ENCODE measurements at regions not wholly inside any gene's neighbourhood (a gene's known extent, or its start where the extent isn't known, plus 50 kb on each side); places are given as distances from the start of the nearest gene placed in this dataset.
"Not testable (repeated sequence)": the region's sequence is repeated elsewhere in the genome, so short reads cannot be mapped to it uniquely, and the experiment has no call there.

DNA sequence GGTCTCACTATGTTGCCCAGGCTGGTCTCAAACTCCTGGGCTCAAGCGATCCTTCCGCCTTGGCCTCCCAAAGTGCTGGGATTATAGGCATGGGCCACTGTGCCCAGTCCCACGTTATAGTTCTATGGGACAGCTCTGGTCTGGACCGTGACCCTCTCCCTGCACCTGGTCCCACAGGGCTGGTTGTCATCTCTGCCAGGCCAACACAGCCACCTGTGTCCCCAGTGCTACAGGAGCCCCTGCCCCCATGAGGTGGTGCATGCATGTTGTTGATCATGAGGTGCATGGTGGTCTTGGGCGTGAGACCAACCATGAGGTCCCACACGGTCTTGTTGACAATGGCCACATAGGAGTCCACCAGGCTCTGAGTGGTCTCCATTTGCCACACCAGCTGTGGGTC is 51.0 kb upstream of the UBE2Q2 start:
- H3K36me3 Mint-ChIP-seq; DNase-seq; H3K27ac ChIP-seq (ENCODE audit: low read length); H3K36me3 ChIP-seq (ENCODE audit: control insufficient read depth, insufficient read depth, low read length); H3K27ac Mint-ChIP-seq; H3K4me1 ChIP-seq (ENCODE audit: control insufficient read depth, insufficient read depth, low read length); H3K27me3 ChIP-seq (ENCODE audit: control insufficient read depth, insufficient read depth, low read length); H3K4me1 Mint-ChIP-seq; intact Hi-C loops (cut with micrococcal nuclease); H3K9me3 ChIP-seq (ENCODE audit: control insufficient read depth, insufficient read depth, low read length); H3K4me3 Mint-ChIP-seq; H3K4me3 ChIP-seq (ENCODE audit: low read length); H3K9me3 Mint-ChIP-seq; ATAC-seq: not testable (repeated sequence)
- H3K27me3 Mint-ChIP-seq (ENCODE audit: low read depth in 2 of 2), result peaks cover 17 to 24% of the 10 kb centered on the region in 2 donors
- 78% methylated on average over 6 of the region's 6 CpGs for WGBS (ENCODE audit: insufficient coverage)

DNA sequence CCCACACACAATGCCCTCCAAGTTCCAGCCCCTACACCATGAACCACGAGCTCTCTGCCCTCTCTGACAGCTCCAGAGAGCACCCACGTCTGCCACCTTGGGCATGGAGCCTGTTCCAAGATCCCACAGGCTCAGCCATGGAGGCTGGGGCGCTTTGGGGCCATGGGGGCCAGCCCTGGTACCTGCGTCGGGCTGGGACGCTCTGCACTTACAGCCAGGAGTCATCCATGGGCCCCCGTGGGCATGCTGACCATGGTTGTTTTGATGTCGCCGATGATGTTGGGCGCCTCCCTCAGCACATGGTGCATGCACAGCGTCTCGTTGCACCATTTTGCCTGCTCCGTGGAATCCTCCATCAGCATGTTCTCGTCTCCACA is 51.9 kb upstream of the UBE2Q2 start:
- Mint-ChIP-seq H3K27ac (no peak overlapping the region), H3K36me3 (no peaks in the 10 kb centered on the region), H3K27me3 (ENCODE audit: low read depth in 2 of 2) (peaks cover 22% of the 10 kb centered on the region in 2 donors), H3K9me3 (no peaks in the 10 kb centered on the region), H3K4me3 (no peak overlapping the region), H3K4me1 (no peaks in the 10 kb centered on the region)
- H3K36me3 ChIP-seq (ENCODE audit: control insufficient read depth, insufficient read depth, low read length), result no peaks in the 10 kb centered on the region
- H3K27ac ChIP-seq (ENCODE audit: low read length), result no peak overlapping the region
- TF ChIP-seq, protein P1, sequence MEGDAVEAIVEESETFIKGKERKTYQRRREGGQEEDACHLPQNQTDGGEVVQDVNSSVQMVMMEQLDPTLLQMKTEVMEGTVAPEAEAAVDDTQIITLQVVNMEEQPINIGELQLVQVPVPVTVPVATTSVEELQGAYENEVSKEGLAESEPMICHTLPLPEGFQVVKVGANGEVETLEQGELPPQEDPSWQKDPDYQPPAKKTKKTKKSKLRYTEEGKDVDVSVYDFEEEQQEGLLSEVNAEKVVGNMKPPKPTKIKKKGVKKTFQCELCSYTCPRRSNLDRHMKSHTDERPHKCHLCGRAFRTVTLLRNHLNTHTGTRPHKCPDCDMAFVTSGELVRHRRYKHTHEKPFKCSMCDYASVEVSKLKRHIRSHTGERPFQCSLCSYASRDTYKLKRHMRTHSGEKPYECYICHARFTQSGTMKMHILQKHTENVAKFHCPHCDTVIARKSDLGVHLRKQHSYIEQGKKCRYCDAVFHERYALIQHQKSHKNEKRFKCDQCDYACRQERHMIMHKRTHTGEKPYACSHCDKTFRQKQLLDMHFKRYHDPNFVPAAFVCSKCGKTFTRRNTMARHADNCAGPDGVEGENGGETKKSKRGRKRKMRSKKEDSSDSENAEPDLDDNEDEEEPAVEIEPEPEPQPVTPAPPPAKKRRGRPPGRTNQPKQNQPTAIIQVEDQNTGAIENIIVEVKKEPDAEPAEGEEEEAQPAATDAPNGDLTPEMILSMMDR (IDR thresholded peaks at IDR 0.05), result no peak
- no peak overlapping the region for H3K4me3 ChIP-seq (ENCODE audit: low read length)
- no peaks in the 10 kb centered on the region for H3K27me3 ChIP-seq (ENCODE audit: control insufficient read depth, insufficient read depth, low read length)
- no peaks in the 10 kb centered on the region for H3K4me1 ChIP-seq (ENCODE audit: control insufficient read depth, insufficient read depth, low read length)
- no peak for ATAC-seq
- DNase-seq, result no peak
- intact Hi-C loops (cut with micrococcal nuclease), result no loop called here
- no peaks in the 10 kb centered on the region for H3K9me3 ChIP-seq (ENCODE audit: control insufficient read depth, insufficient read depth, low read length)
- 91% methylated on average over 14 of the region's 14 CpGs for WGBS (ENCODE audit: insufficient coverage)

DNA sequence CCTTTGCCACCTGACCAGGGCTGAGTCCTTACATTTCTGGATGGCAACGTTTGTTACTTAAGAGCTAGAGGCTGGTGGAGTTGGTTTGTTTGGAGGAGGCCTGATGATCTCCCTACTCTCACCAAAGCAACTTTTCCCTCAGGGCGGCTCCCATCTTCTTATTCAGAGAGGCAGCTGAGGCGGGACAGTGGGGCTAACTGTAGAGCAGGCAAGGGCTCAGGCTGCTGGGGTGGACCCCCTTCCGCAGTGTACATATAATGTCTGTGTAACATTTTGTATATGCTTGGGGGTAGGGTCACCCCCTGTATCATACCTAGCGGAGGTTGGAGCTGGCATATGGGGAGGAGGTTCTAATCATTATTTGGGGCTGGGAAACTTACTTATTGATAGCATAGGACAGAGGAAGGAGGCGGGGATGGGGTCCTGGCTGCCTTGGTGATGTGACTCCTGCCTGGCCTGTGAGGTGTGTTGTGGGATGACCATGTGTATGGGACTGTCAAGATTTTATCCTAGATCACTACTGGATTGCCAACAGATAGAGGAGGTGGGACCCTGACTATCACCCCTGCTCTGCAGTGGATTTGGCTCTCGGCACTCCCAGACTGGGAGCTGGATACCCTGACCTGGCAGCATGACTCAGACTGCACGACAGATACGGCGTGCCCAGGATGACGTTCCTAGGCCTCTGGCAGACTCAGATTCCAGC is 52.5 kb upstream of the UBE2Q2 start:
- H3K27me3 ChIP-seq (ENCODE audit: control insufficient read depth, insufficient read depth, low read length), result no peaks in the 10 kb centered on the region
- TF ChIP-seq, protein P1 (IDR thresholded peaks at IDR 0.05), result no peak
- no peak overlapping the region for H3K27ac ChIP-seq (ENCODE audit: low read length)
- 90% methylated on average over 9 of the region's 11 CpGs for WGBS (ENCODE audit: insufficient coverage)
- H3K4me3 ChIP-seq (ENCODE audit: low read length), result no peak overlapping the region
- H3K4me3 Mint-ChIP-seq, result no peak overlapping the region
- no peaks in the 10 kb centered on the region for H3K36me3 Mint-ChIP-seq
- intact Hi-C loops (cut with micrococcal nuclease), result no loop called here
- ATAC-seq (no peak), DNase-seq (no peak)
- H3K27ac Mint-ChIP-seq, result no peak overlapping the region
- H3K27me3 Mint-ChIP-seq (ENCODE audit: low read depth in 2 of 2), result peaks cover 27% of the 10 kb centered on the region in 2 donors
- H3K9me3 Mint-ChIP-seq, result no peaks in the 10 kb centered on the region
- no peaks in the 10 kb centered on the region for H3K4me1 Mint-ChIP-seq
- no peaks in the 10 kb centered on the region for H3K9me3 ChIP-seq (ENCODE audit: control insufficient read depth, insufficient read depth, low read length)
- H3K36me3 ChIP-seq (ENCODE audit: control insufficient read depth, insufficient read depth, low read length), result no peaks in the 10 kb centered on the region
- H3K4me1 ChIP-seq (ENCODE audit: control insufficient read depth, insufficient read depth, low read length), result no peaks in the 10 kb centered on the region

DNA sequence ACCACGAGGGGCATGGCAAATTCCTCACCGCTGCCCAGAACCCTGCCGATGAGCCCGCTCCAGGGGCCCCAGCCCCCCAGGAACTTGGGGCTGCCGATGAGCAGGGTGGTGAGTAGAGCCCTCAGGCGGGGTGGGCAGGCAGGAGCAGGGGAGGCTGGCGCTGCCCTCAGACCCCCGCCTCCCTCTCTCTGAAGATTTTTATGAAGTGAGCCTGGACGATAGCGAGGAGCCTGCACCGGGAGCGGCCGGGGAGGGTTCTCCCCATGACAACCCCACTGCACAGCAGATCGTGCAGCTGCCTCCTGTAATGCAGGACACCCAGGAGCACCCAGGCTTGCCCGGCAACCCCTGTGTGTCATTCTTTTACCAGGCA is 56.7 kb upstream of the UBE2Q2 start:
- ATAC-seq, result no peak

More for the DNA sequence above, 56.7 kb upstream of the UBE2Q2 start:
- H3K36me3 ChIP-seq (ENCODE audit: control insufficient read depth, insufficient read depth, low read length), result no peaks in the 10 kb centered on the region
- intact Hi-C loops (cut with micrococcal nuclease), result no loop called here
- Mint-ChIP-seq H3K36me3 (no peaks in the 10 kb centered on the region), H3K4me3 (no peak overlapping the region), H3K27ac (no peak overlapping the region), H3K4me1 (no peaks in the 10 kb centered on the region), H3K9me3 (no peaks in the 10 kb centered on the region), H3K27me3 (ENCODE audit: low read depth in 2 of 2) (peaks cover 38 to 51% of the 10 kb centered on the region in 2 donors)
- H3K9me3 ChIP-seq (ENCODE audit: control insufficient read depth, insufficient read depth, low read length), result no peaks in the 10 kb centered on the region
- H3K4me3 ChIP-seq (ENCODE audit: low read length), result no peak overlapping the region
- WGBS (ENCODE audit: insufficient coverage), result 84% methylated on average over 15 of the region's 15 CpGs
- no peaks in the 10 kb centered on the region for H3K27me3 ChIP-seq (ENCODE audit: control insufficient read depth, insufficient read depth, low read length)
- no peaks in the 10 kb centered on the region for H3K4me1 ChIP-seq (ENCODE audit: control insufficient read depth, insufficient read depth, low read length)
- DNase-seq, result no peak
- H3K27ac ChIP-seq (ENCODE audit: low read length), result no peak overlapping the region
- TF ChIP-seq, protein P1 (IDR thresholded peaks at IDR 0.05), result no peak
